ENCODE measurements at regions not wholly inside any gene's neighbourhood (a gene's known extent, or its start where the extent isn't known, plus 50 kb on each side); places are given as distances from the start of the nearest gene placed in this dataset.
A peak's percentile ranks its signal among the peaks of the same experiment; 100 is the strongest.

DNA sequence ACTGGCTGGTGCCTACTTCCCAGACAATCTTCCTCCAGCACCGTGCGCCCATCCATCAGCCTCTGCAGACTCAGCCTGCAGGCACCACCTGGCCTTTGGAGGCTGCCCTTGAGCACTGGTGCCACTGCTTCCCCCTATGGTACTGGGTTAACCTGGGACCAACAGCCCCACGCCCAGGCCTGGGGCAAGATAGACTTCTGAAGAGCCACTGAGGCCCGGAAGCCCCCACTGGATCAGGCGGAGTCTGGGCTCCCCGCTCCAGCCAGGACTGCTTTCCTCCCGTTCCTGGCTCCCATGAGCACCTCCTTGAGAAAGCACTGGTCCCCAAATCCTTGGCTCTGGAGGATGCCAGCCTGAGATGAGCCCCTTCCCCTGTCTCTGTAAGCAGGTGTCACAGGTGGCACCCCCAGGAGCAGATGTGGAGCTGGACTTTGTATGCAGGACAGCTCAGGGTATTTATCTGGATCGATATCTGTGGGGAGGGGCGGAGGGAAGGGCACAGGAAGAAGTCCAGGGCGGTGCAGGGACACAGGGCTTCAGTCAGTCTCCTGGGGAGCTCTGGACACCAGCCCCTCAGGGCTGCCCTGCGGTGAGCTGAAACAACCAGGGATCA lies 206.5 kb upstream of the PPP2R2D start:
- POLR2A ChIA-PET, result no interaction called here
- no peak for DNase-seq (ENCODE audit: low spot score)
- no TSS peak for BruUV-seq (replicated peaks)
- no peaks in the 10 kb centered on the region for H3K79me2 ChIP-seq (ENCODE audit: insufficient read depth, low read length)
- in situ Hi-C loops (cut with HindIII; ENCODE audit: extremely low pct_ligation_motif_present, low pct_unique_long_range_greater_than_20kb) (no loop called here), intact Hi-C loops (cut with micrococcal nuclease; ENCODE audit: unreplicated experiment) (no loop called here)
- H2AFZ ChIP-seq (ENCODE audit: low read length), result no peak overlapping the region
- H3K4me1 ChIP-seq (ENCODE audit: insufficient read depth, low read length), result no peaks in the 10 kb centered on the region
- H3K9ac ChIP-seq (ENCODE audit: insufficient read depth, low read depth, low read length), result no peak overlapping the region
- no peaks in the 10 kb centered on the region for H3K9me3 ChIP-seq (ENCODE audit: low read length)
- no peak overlapping the region for H3K27ac ChIP-seq (ENCODE audit: extremely low read length, insufficient read depth, low read length)
- H3K36me3 ChIP-seq (replicated peaks in 1 of 2; ENCODE audit: control insufficient read depth in 1 of 2, insufficient read depth in 2 of 2, low read length in 2 of 2), result no peaks in the 10 kb centered on the region
- ATAC-seq, result peak; percentile 71
- H4K20me1 ChIP-seq (ENCODE audit: insufficient read depth, low read length), result no peaks in the 10 kb centered on the region
- CTCF ChIA-PET (ENCODE audit: low intra/inter-chr PET ratio, low total read pairs), result no interaction called here
- WGBS (ENCODE audit: low lambda C conversion rate), result 0% methylated on average over 3 of the region's 11 CpGs
- no peak overlapping the region for H3K4me3 ChIP-seq (replicated peaks in 1 of 3; ENCODE audit: insufficient read depth in 1 of 3, low read depth in 2 of 3, low read length in 3 of 3)
- TF ChIP-seq ZFP62 (CRISPR knock-in tag; IDR thresholded peaks at IDR 0.05) (no peak), SPEN (CRISPR knock-in tag; IDR thresholded peaks at IDR 0.05; ENCODE audit: low read depth) (no peak), ZNF460 (CRISPR knock-in tag; IDR thresholded peaks at IDR 0.05; ENCODE audit: borderline replicate concordance) (no peak), FLYWCH1 (CRISPR knock-in tag; IDR thresholded peaks at IDR 0.05) (no peak), BHLHE40 (IDR thresholded peaks at IDR 0.05; ENCODE audit: low read length) (no peak), TGIF2 (CRISPR knock-in tag; IDR thresholded peaks at IDR 0.05) (no peak), HNRNPLL (IDR thresholded peaks at IDR 0.05; ENCODE audit: low read depth, low read length, poor library complexity, severe bottlenecking) (no peak), HOXA5 (CRISPR knock-in tag; IDR thresholded peaks at IDR 0.05) (no peak), HNF4A (CRISPR knock-in tag; IDR thresholded peaks at IDR 0.05) (peak; percentile 15; the same call in 1 of the 2 replicates), ONECUT2 (CRISPR knock-in tag; IDR thresholded peaks at IDR 0.05) (peak; percentile 69)
- TF ChIP-seq, protein P1, sequence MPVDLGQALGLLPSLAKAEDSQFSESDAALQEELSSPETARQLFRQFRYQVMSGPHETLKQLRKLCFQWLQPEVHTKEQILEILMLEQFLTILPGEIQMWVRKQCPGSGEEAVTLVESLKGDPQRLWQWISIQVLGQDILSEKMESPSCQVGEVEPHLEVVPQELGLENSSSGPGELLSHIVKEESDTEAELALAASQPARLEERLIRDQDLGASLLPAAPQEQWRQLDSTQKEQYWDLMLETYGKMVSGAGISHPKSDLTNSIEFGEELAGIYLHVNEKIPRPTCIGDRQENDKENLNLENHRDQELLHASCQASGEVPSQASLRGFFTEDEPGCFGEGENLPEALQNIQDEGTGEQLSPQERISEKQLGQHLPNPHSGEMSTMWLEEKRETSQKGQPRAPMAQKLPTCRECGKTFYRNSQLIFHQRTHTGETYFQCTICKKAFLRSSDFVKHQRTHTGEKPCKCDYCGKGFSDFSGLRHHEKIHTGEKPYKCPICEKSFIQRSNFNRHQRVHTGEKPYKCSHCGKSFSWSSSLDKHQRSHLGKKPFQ (CRISPR knock-in tag; IDR thresholded peaks at IDR 0.05; ENCODE audit: insufficient replicate concordance), result no peak
- TF ChIP-seq, protein P2, sequence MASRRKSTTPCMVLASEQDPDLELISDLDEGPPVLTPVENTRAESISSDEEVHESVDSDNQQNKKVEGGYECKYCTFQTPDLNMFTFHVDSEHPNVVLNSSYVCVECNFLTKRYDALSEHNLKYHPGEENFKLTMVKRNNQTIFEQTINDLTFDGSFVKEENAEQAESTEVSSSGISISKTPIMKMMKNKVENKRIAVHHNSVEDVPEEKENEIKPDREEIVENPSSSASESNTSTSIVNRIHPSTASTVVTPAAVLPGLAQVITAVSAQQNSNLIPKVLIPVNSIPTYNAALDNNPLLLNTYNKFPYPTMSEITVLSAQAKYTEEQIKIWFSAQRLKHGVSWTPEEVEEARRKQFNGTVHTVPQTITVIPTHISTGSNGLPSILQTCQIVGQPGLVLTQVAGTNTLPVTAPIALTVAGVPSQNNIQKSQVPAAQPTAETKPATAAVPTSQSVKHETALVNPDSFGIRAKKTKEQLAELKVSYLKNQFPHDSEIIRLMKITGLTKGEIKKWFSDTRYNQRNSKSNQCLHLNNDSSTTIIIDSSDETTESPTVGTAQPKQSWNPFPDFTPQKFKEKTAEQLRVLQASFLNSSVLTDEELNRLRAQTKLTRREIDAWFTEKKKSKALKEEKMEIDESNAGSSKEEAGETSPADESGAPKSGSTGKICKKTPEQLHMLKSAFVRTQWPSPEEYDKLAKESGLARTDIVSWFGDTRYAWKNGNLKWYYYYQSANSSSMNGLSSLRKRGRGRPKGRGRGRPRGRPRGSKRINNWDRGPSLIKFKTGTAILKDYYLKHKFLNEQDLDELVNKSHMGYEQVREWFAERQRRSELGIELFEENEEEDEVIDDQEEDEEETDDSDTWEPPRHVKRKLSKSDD (CRISPR knock-in tag; IDR thresholded peaks at IDR 0.05; ENCODE audit: low read depth), result no peak
- H3K4me2 ChIP-seq (ENCODE audit: low read depth, low read length), result no peak overlapping the region
- peaks cover 4 to 9% of the 10 kb centered on the region in 2 experiments; a peak in 4 of 5 replicates for H3K27me3 ChIP-seq (ENCODE audit: control insufficient read depth in 1 of 2, insufficient read depth in 2 of 2, low read length in 2 of 2)
- no peak for FAIRE-seq
